ENCODE measurements at regions not wholly inside any gene's neighbourhood (a gene's known extent, or its start where the extent isn't known, plus 50 kb on each side); places are given as distances from the start of the nearest gene placed in this dataset.

GRCh38 chr18:71846716-71847115 is 697.4 kb downstream of the CBLN2 start:
- 86% methylated on average over 2 of the region's 2 CpGs for WGBS, 2 donors
- intact Hi-C loops (cut with DNase I; ENCODE audit: low total_unique reads), result no loop called here
- TF ChIP-seq POLR2A (IDR thresholded peaks at IDR 0.05), result no peak
- TF ChIP-seq CTCF (IDR thresholded peaks at IDR 0.05), result no peak
- DNase-seq (ENCODE audit: low spot score in 2 of 2), result no peak
- H3K4me3 ChIP-seq (ENCODE audit: low read depth, poor library complexity, severe bottlenecking), result no peak overlapping the region

GRCh38 chr18:71844814-71845213 is 699.3 kb downstream of the CBLN2 start:
- DNase-seq (ENCODE audit: low spot score in 2 of 2), result no peak
- intact Hi-C loops (cut with DNase I; ENCODE audit: low total_unique reads), result no loop called here
- no peak for TF ChIP-seq CTCF (IDR thresholded peaks at IDR 0.05)
- no peak for TF ChIP-seq POLR2A (IDR thresholded peaks at IDR 0.05)
- WGBS, 2 donors, result 61 to 66% methylated on average over 5 of the region's 5 CpGs
- H3K4me3 ChIP-seq (ENCODE audit: low read depth, poor library complexity, severe bottlenecking), result no peak overlapping the region

GRCh38 chr18:71842666-71843065 is 701.5 kb downstream of the CBLN2 start:
- H3K4me3 ChIP-seq (ENCODE audit: low read depth, poor library complexity, severe bottlenecking), result no peak overlapping the region
- no peak for TF ChIP-seq POLR2A (IDR thresholded peaks at IDR 0.05)
- TF ChIP-seq CTCF (IDR thresholded peaks at IDR 0.05), result no peak
- no peak for DNase-seq (ENCODE audit: low spot score in 2 of 2)
- intact Hi-C loops (cut with DNase I; ENCODE audit: low total_unique reads), result no loop called here
- WGBS, 2 donors, result 51 to 57% methylated on average over 5 of the region's 5 CpGs

- intact Hi-C loops (cut with DNase I; ENCODE audit: low total_unique reads), result no loop called here
- 70% methylated on average over 1 of the region's 1 CpG for WGBS, 2 donors
- no peak for TF ChIP-seq CTCF (IDR thresholded peaks at IDR 0.05)
- TF ChIP-seq POLR2A (IDR thresholded peaks at IDR 0.05), result no peak
- H3K4me3 ChIP-seq (ENCODE audit: low read depth, poor library complexity, severe bottlenecking), result no peak overlapping the region
- no peak for DNase-seq (ENCODE audit: low spot score in 2 of 2)
These were observed 706.6 kb downstream of the CBLN2 start for GRCh38 chr18:71837547-71837946.

GRCh38 chr18:71832946-71833617 is 711.1 kb downstream of the CBLN2 start:
- no peak for DNase-seq (ENCODE audit: low spot score in 2 of 2)
- intact Hi-C loops (cut with DNase I; ENCODE audit: low total_unique reads), result no loop called here
- no peak overlapping the region for H3K4me3 ChIP-seq (ENCODE audit: low read depth, poor library complexity, severe bottlenecking)
- no peak for TF ChIP-seq CTCF (IDR thresholded peaks at IDR 0.05)
- no peak for TF ChIP-seq POLR2A (IDR thresholded peaks at IDR 0.05)
- 84 to 88% methylated on average over 13 of the region's 13 CpGs for WGBS, 2 donors

GRCh38 chr18:71831039-71831438 is 713.1 kb downstream of the CBLN2 start:
- TF ChIP-seq POLR2A (IDR thresholded peaks at IDR 0.05) (no peak), CTCF (IDR thresholded peaks at IDR 0.05) (no peak)
- no peak overlapping the region for H3K4me3 ChIP-seq (ENCODE audit: low read depth, poor library complexity, severe bottlenecking)
- intact Hi-C loops (cut with DNase I; ENCODE audit: low total_unique reads), result no loop called here
- no peak for DNase-seq (ENCODE audit: low spot score in 2 of 2)
